Loucy (cell line): ENCODE measurements at regions not wholly inside any gene's neighbourhood (a gene's known extent, or its start where the extent isn't known, plus 50 kb on each side); places are given as distances from the start of the nearest gene placed in this dataset.

Source experiments
- H2AFZ ChIP-seq: fragments of 200-600 bp; sonication (generic); 2 replicates; pipeline ENCODE4 v1.6.0; 2016; ENCODE audit warnings: antibody characterized with exemption, mild to moderate bottlenecking, low read length, moderate library complexity
- H3F3A ChIP-seq: fragments of 200-600 bp; 2 replicates; pipeline ENCODE4 v1.6.0; 2016; ENCODE audit warnings: antibody characterized with exemption, low read depth, mild to moderate bottlenecking
- H3K27me3 ChIP-seq: fragments of 200-600 bp; sonication (generic); 2 replicates; pipeline ENCODE4 v1.6.1; 2014; ENCODE audit warnings: low read length, mild to moderate bottlenecking; ENCODE audit not compliant: insufficient read depth, poor library complexity, severe bottlenecking
- H3K36me3 ChIP-seq: fragments of 200-600 bp; sonication (generic); 2 replicates; pipeline ENCODE4 v1.6.1; 2016; ENCODE audit warnings: low read length; ENCODE audit not compliant: insufficient read depth
- H3K4me1 ChIP-seq: fragments of 200-600 bp; sonication (generic); 2 replicates; pipeline ENCODE4 v1.5.1; 2014; ENCODE audit warnings: low read length, mild to moderate bottlenecking; ENCODE audit not compliant: insufficient read depth, poor library complexity, severe bottlenecking
- H3K4me2 ChIP-seq: fragments of 200-600 bp; sonication (generic); 2 replicates; pipeline ENCODE4 v1.6.0; 2014; ENCODE audit warnings: antibody characterized with exemption, low read length, low read depth, mild to moderate bottlenecking; ENCODE audit not compliant: poor library complexity, severe bottlenecking
- H3K4me3 ChIP-seq: fragments of 200-600 bp; sonication (generic); 2 replicates; pipeline ENCODE4 v1.5.1; 2014; ENCODE audit warnings: low read length, mild to moderate bottlenecking, mixed read lengths; ENCODE audit not compliant: poor library complexity, severe bottlenecking
- H3K79me2 ChIP-seq: fragments of 200-600 bp; sonication (generic); 2 replicates; pipeline ENCODE4 v1.6.1; 2014; ENCODE audit warnings: low read length; ENCODE audit not compliant: insufficient read depth
- H3K9ac ChIP-seq: fragments of 200-600 bp; sonication (generic); 2 replicates; pipeline ENCODE4 v1.6.0; 2014; ENCODE audit warnings: mild to moderate bottlenecking, low read depth, low read length, moderate library complexity; ENCODE audit not compliant: poor library complexity, severe bottlenecking
- H3K9me2 ChIP-seq: fragments of 200-600 bp; sonication (generic); replicated peaks from 2 replicates; pipeline ENCODE4 v1.6.1; 2016; ENCODE audit warnings: low read depth, low read length, mixed read lengths
- H3K9me3 ChIP-seq: fragments of 200-600 bp; sonication (generic); 2 replicates; pipeline ENCODE4 v1.6.1; 2014; ENCODE audit warnings: mild to moderate bottlenecking, antibody characterized with exemption, low read length, low read depth; ENCODE audit not compliant: insufficient read depth
- H4K20me1 ChIP-seq: fragments of 200-600 bp; sonication (generic); 2 replicates; pipeline ENCODE4 v1.6.0; 2014; ENCODE audit warnings: antibody characterized with exemption, low read length, mild to moderate bottlenecking; ENCODE audit not compliant: insufficient read depth, poor library complexity, severe bottlenecking
- EZH2phosphoT487 ChIP-seq: fragments of 200-600 bp; IDR thresholded peaks from 2 replicates; pipeline ENCODE4 v1.6.1; 2018; ENCODE audit warnings: antibody characterized with exemption, mild to moderate bottlenecking, moderate library complexity, borderline replicate concordance
- TF ChIP-seq, protein P1 (sequence below): fragments of 200-600 bp; sonication (generic); conservative IDR thresholded peaks from 2 replicates; pipeline ENCODE4 v1.5.1; 2014; ENCODE audit warnings: mild to moderate bottlenecking, antibody characterized with exemption, low read length

DNA sequence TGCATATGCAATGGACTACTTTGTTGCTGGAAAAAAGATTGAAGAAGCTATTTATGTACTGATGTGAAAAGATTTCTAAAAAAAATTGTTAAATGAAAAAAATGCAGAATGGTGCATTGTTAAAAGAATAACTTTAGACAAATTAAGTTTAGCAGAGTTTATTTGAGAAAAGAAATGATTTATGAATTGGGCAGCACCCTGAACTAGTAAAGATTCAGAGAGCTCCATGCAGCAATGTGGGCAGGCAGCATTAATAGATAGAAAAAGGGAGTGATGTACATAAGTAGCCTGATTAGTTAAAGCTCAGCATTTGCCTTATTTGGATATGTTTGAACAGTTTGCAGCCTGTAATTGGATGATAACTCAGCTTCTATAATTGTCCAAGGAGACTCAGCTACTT is 677.9 kb upstream of the SEMA6A start:
- no peaks in the 10 kb centered on the region for H4K20me1 ChIP-seq
- H3K4me1 ChIP-seq: no peaks in the 10 kb centered on the region
- no peak overlapping the region for H3K9ac ChIP-seq
- TF ChIP-seq, protein P1, sequence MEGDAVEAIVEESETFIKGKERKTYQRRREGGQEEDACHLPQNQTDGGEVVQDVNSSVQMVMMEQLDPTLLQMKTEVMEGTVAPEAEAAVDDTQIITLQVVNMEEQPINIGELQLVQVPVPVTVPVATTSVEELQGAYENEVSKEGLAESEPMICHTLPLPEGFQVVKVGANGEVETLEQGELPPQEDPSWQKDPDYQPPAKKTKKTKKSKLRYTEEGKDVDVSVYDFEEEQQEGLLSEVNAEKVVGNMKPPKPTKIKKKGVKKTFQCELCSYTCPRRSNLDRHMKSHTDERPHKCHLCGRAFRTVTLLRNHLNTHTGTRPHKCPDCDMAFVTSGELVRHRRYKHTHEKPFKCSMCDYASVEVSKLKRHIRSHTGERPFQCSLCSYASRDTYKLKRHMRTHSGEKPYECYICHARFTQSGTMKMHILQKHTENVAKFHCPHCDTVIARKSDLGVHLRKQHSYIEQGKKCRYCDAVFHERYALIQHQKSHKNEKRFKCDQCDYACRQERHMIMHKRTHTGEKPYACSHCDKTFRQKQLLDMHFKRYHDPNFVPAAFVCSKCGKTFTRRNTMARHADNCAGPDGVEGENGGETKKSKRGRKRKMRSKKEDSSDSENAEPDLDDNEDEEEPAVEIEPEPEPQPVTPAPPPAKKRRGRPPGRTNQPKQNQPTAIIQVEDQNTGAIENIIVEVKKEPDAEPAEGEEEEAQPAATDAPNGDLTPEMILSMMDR: no peak
- no peak for TF ChIP-seq EZH2phosphoT487
- no peaks in the 10 kb centered on the region for H3K9me2 ChIP-seq
- H3K79me2 ChIP-seq: no peaks in the 10 kb centered on the region
- H3F3A ChIP-seq: no peaks in the 10 kb centered on the region
- no peak overlapping the region for H3K4me3 ChIP-seq
- H3K36me3 ChIP-seq: no peaks in the 10 kb centered on the region
- H3K9me3 ChIP-seq: no peaks in the 10 kb centered on the region
- no peak overlapping the region for H3K4me2 ChIP-seq
- no peak overlapping the region for H2AFZ ChIP-seq
- no peaks in the 10 kb centered on the region for H3K27me3 ChIP-seq

DNA sequence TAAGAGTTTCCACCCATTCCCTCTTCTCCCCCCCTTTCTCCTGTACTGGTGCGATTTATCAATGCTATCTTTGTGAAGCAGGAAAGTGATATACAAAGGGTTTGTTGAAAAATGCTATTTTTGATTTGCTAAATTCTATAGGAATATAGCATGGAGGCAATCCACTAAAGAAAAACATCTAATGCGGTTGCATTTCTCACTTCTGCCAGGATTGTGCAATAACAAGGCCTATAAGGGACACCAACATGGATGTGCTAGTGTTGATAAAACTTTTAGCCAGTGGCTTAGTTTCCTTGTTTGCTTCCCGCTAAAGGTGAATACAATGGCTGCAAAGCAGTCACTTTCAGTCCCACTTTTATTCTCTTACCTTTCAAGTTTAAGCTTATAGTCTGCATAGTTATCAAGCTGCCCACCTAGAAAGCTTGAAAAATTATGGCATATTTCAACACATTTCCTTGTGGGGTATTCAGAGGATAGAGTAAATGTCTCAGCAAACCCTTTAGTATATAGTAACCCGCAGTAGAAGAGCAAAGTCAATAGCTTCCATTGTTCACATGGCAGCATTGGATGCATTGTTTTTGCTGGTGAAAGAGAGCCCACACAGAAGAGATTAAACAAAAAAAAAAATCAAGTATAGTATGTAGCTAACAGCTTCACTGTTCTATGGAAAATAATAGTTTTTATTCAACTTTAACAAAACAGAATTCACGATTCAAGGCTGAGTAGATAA is 674.6 kb upstream of the SEMA6A start:
- Histone ChIP-seq H3F3A (no peaks in the 10 kb centered on the region), H3K9me3 (no peaks in the 10 kb centered on the region), H3K9ac (no peak overlapping the region), H4K20me1 (no peaks in the 10 kb centered on the region), H3K4me1 (no peaks in the 10 kb centered on the region), H3K4me2 (no peak overlapping the region), H3K4me3 (no peak overlapping the region), H3K27me3 (no peaks in the 10 kb centered on the region), H2AFZ (no peak overlapping the region), H3K9me2 (no peaks in the 10 kb centered on the region), H3K79me2 (no peaks in the 10 kb centered on the region), H3K36me3 (no peaks in the 10 kb centered on the region)
- TF ChIP-seq, protein P1: no peak
- TF ChIP-seq EZH2phosphoT487: no peak

DNA sequence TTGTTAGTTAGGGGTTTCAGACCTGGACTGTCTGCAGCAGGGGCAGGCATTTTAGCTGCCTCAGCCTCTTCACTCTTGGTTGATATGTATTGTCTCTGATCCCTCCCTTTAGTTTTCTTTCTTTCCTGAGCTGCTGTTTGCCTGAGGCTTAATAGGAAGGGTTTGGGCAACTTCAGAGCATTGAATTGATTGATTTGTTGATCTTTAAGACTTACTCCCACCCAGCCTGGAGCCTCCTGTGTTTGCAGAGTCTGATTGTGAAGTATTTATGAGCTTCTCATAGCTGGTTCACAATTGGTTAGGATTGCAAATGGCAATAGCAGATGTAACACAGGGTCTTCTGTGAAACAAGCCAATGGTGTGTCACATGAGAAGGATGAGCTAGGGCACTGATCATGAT is 671.8 kb upstream of the SEMA6A start:
- Histone ChIP-seq H3K79me2 (no peaks in the 10 kb centered on the region), H3K4me1 (no peaks in the 10 kb centered on the region), H3F3A (no peaks in the 10 kb centered on the region), H3K36me3 (no peaks in the 10 kb centered on the region), H3K9me2 (no peaks in the 10 kb centered on the region), H2AFZ (no peak overlapping the region), H3K9me3 (no peaks in the 10 kb centered on the region), H3K4me2 (no peak overlapping the region), H3K9ac (no peak overlapping the region), H3K4me3 (no peak overlapping the region), H4K20me1 (no peaks in the 10 kb centered on the region), H3K27me3 (no peaks in the 10 kb centered on the region)
- TF ChIP-seq, protein P1: no peak
- TF ChIP-seq EZH2phosphoT487: no peak
